GM10248 (cell line): ENCODE measurements at regions not wholly inside any gene's neighbourhood (a gene's known extent, or its start where the extent isn't known, plus 50 kb on each side); places are given as distances from the start of the nearest gene placed in this dataset.

Experiments
- CTCF ChIA-PET: fragments of 300-600 bp; sonication (Branson Sonifier 250); formaldehyde crosslinking; extraction: SDS; loops from one replicate; lab custom pipeline; 2021; ENCODE audit warnings: antibody characterized with exemption; lab: Yijun Ruan, JAX
- POLR2A ChIA-PET: fragments of 350-650 bp; sonication (Branson Sonifier 250); formaldehyde crosslinking; extraction: SDS; loops from one replicate; lab custom pipeline; 2020; ENCODE audit warnings: antibody characterized with exemption; lab: Yijun Ruan, JAX
- DNase-seq: peaks from one replicate; pipeline ENCODE4 v3.0.0; 2012; ENCODE audit errors: extremely low spot score
- TF ChIP-seq, protein P1 (sequence below): IDR thresholded peaks from 2 replicates; pipeline ENCODE4 v1.5.1; 2012; ENCODE audit warnings: mild to moderate bottlenecking, low read depth; ENCODE audit errors: extremely low read depth, missing control alignments, control extremely low read depth

DNA sequence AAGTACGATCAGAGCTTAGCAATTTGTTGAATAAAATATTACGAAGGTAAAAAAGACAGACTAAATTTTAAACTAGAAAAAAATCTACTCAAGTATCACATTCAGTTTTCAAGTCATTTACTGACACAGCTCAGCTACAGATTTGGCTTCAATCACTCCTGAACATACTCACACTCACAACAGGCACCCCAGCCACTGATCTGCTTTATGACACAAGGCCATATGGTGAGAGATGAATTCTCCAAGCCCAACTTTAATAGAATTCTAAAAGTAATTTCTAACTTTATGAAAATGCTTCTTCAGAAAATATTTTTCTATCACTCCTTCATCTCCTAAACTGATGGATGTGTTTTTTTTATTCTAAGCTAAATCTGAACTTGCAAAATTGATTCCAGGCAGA lies 337.1 kb downstream of the HHIPL2 start:
- ChIA-PET POLR2A (no interaction called here), CTCF (interaction anchor here (1.6 kb wide), 1 partner anchor 13 kb away, joined by 5 read pairs; no protein-coding TSS in a partner anchor)
- TF ChIP-seq, protein P1, sequence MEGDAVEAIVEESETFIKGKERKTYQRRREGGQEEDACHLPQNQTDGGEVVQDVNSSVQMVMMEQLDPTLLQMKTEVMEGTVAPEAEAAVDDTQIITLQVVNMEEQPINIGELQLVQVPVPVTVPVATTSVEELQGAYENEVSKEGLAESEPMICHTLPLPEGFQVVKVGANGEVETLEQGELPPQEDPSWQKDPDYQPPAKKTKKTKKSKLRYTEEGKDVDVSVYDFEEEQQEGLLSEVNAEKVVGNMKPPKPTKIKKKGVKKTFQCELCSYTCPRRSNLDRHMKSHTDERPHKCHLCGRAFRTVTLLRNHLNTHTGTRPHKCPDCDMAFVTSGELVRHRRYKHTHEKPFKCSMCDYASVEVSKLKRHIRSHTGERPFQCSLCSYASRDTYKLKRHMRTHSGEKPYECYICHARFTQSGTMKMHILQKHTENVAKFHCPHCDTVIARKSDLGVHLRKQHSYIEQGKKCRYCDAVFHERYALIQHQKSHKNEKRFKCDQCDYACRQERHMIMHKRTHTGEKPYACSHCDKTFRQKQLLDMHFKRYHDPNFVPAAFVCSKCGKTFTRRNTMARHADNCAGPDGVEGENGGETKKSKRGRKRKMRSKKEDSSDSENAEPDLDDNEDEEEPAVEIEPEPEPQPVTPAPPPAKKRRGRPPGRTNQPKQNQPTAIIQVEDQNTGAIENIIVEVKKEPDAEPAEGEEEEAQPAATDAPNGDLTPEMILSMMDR: no peak
- no peak for DNase-seq

DNA sequence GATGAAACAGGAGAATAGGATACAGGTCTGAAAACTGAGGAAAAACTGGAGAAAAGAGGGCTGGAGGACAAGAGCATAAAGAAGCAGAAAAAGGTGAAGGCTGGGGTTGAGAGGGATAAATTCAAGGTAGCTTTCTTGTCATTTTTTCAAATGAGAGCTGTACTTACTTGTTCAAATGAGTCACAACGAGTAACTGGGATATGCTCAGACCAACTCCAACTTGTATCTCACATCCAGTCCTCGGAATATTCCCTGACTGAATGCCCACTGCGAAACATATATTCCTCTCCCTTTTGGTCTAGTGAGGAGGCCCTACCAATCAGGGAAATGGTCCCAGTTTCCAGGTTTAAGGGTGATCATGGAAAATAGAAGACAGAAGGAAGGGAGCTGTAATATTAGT lies 343.4 kb downstream of the HHIPL2 start:
- ChIA-PET CTCF (interaction anchor here (1.0 to 1.4 kb wide), 2 partner anchors 33 to 85 kb away, joined by 3 read pairs; no protein-coding TSS in a partner anchor), POLR2A (no interaction called here)
- TF ChIP-seq, protein P1: no peak
- DNase-seq: no peak

DNA sequence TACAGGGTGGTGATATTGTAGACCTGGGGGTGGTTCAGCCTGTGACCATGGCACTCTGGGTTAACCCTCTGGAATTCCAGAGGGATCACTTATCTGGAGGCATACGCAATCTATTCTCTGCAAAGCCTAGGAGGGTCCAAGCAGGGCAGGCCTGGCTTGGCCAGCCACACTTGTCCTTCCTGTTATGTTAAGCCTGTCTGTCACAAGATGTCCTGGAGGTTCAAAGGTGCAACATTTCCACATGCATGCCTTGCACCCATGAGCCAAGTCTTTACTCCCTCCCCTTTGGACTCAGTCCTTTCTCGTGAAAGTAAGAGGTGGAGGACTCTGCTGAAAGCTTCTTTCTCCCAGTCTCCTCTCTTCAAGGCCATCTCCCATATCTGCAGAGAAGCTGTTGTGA lies 345.1 kb downstream of the HHIPL2 start:
- TF ChIP-seq, protein P1: no peak
- CTCF ChIA-PET: no interaction called here
- no peak for DNase-seq
- POLR2A ChIA-PET: no interaction called here

DNA sequence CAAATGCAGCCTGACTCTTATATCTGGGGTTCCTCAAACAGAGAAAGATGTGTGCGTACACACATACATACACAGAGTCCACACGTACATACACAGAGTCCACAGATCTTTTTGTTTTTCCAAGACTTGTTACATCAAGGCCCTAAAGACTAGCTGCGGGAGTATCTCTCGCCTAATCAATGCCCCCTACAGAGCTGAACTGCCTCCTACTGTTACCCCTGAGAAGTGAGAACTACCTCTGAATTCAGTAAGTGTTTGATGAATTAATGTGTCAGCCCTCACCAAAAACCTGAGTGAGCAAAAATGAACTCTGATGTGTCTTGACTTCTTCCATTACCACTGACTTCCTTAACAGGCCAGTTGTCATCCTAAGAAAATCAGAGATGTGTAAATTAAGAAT lies 351.2 kb downstream of the HHIPL2 start:
- CTCF ChIA-PET: interaction anchor here (1.0 to 1.4 kb wide), 3 partner anchors 9 to 15 kb away, joined by 3 to 5 read pairs (median 3); no protein-coding TSS in a partner anchor
- POLR2A ChIA-PET: no interaction called here
- TF ChIP-seq, protein P1: no peak
- no peak for DNase-seq

DNA sequence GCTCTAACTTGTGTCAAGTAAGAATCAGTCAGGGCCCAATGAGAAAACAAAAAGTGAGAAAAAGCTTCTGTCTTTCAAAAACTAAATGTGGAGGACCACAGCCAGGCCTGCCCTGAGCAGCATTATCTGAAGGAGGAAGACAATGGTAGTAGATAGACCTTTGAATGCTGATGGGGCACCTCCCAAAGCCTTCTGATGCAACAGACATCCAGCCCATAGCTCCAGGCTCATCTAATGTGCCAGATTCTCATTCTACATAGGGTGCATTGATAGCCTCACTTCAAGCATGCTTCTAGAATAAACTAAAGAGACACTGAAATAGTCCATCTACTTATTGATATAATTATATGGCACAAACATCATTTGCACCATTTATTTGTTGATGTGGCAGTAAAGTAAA lies 351.6 kb downstream of the HHIPL2 start:
- CTCF ChIA-PET: interaction anchor here (1.4 kb wide), 1 partner anchor 13 kb away, joined by 3 read pairs; no protein-coding TSS in a partner anchor

DNA sequence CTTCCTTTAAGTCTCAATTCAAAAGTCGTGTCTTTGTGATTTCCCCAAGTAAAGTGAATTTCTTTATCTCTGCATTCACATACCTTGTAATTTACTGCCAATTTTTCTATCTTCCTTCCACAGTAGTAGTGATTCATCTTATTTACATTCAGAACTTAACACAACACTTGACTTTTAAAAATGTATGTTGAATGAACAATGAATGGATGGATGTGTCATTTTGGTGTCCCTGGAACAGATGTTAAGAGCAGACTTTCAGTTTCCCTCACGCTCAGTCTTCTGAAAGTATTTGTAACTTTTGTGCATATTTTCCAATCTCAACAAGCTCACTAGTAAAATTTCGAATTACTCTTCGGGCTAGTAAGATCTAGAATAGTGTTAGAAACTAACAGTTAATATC lies 352.0 kb downstream of the HHIPL2 start:
- TF ChIP-seq, protein P1: no peak
- CTCF ChIA-PET: interaction anchor here (1.4 kb wide), 1 partner anchor 14 kb away, joined by 3 read pairs; no protein-coding TSS in a partner anchor
- no peak for DNase-seq
- POLR2A ChIA-PET: no interaction called here

More for the DNA sequence above, 351.6 kb downstream of the HHIPL2 start:
- TF ChIP-seq, protein P1: no peak
- POLR2A ChIA-PET: no interaction called here
- no peak for DNase-seq

DNA sequence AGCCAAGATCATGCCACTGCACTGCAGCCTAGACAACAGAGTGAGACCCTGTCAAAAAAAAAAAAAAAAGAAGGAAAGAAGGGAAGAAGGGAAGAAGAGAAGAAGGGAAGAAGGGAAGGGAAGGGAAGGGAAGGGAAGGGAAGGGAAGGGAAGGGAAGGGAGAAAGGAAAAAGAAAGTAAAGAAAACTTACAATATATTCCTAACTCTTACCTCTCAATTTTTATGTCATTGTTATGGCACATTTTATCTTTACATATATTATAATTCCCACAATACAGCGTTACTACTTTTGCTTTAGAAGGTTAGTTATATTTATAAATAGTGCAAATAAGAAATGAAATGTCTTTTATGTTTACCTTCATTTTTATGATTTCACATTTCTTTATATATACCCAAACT lies 358.7 kb downstream of the HHIPL2 start:
- DNase-seq: no peak
- TF ChIP-seq, protein P1: no peak
- POLR2A ChIA-PET: no interaction called here
- CTCF ChIA-PET: no interaction called here
